KMS-11 (cell line): ENCODE measurements at regions not wholly inside any gene's neighbourhood (a gene's known extent, or its start where the extent isn't known, plus 50 kb on each side); places are given as distances from the start of the nearest gene placed in this dataset.
"Not testable (repeated sequence)": the region's sequence is repeated elsewhere in the genome, so short reads cannot be mapped to it uniquely, and the experiment has no call there.

Experiments used
- H2AFZ ChIP-seq: fragments of 200-600 bp; sonication (generic); 2 replicates; pipeline ENCODE4 v1.6.1; 2016; ENCODE audit warnings: antibody characterized with exemption, mixed run types, low read depth
- H3K27ac ChIP-seq: fragments of 200-600 bp; sonication (generic); 2 replicates; pipeline ENCODE4 v1.6.1; 2016; ENCODE audit warnings: mild to moderate bottlenecking, mixed run types
- H3K27me3 ChIP-seq: fragments of 200-600 bp; sonication (generic); 2 replicates; pipeline ENCODE4 v1.6.1; 2017; ENCODE audit warnings: mild to moderate bottlenecking, low read depth, mixed run types, moderate library complexity; ENCODE audit not compliant: insufficient read depth
- H3K36me3 ChIP-seq: fragments of 200-600 bp; sonication (generic); 2 replicates; pipeline ENCODE4 v1.6.1; 2017; ENCODE audit warnings: mild to moderate bottlenecking, mixed run types; ENCODE audit not compliant: insufficient read depth
- H3K4me1 ChIP-seq: fragments of 200-600 bp; sonication (generic); 2 replicates; pipeline ENCODE4 v1.6.1; 2016; ENCODE audit warnings: mild to moderate bottlenecking, low read depth, mixed run types; ENCODE audit not compliant: poor library complexity, severe bottlenecking
- H3K4me2 ChIP-seq: fragments of 200-600 bp; sonication (generic); 2 replicates; pipeline ENCODE4 v1.7.0; 2016; ENCODE audit warnings: mild to moderate bottlenecking, mixed run types
- H3K4me3 ChIP-seq: fragments of 200-600 bp; sonication (generic); IDR thresholded peaks from 2 replicates; pipeline ENCODE4 v1.6.1; 2017; ENCODE audit warnings: low read depth, low read length, mixed read lengths; ENCODE audit not compliant: insufficient read depth
- H3K79me2 ChIP-seq: fragments of 200-600 bp; sonication (generic); 2 replicates; pipeline ENCODE4 v1.6.1; 2016; ENCODE audit warnings: low read depth, mixed run types; ENCODE audit not compliant: insufficient read depth
- H3K9ac ChIP-seq: fragments of 200-600 bp; sonication (generic); 2 replicates; pipeline ENCODE4 v1.6.1; 2016; ENCODE audit warnings: mild to moderate bottlenecking, mixed run types
- H4K20me1 ChIP-seq: fragments of 200-600 bp; sonication (generic); 2 replicates; pipeline ENCODE4 v1.6.1; 2016; ENCODE audit warnings: mild to moderate bottlenecking, mixed run types; ENCODE audit not compliant: insufficient read depth
- CTCF ChIP-seq: fragments of 200-600 bp; sonication (generic); conservative IDR thresholded peaks from 2 replicates; pipeline ENCODE4 v1.6.1; 2017; ENCODE audit warnings: low read depth, mild to moderate bottlenecking, antibody characterized with exemption, low read length, moderate library complexity, mixed read lengths

DNA sequence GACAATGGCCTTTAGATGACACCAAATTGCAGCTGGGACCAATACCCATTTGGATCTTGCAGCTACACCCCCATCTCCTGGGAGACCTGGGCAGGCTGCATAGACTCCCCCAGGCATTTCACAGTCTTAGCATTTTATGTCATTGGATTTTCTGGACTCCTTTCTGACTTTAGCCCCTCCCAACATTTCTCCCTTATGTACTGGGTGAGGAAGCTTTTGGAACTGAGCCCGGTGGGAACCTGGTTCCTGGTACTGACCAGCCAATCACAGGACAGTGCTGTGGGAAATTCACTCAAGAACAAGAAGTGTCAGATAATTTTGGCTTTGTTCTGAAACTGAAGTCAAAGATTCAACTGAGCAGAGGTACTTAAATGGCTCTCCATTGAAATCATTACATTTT, 177.7 kb downstream of the ACTR3B start:
- no peak for TF ChIP-seq CTCF
- no peak overlapping the region for H3K4me2 ChIP-seq
- H4K20me1 ChIP-seq: no peaks in the 10 kb centered on the region
- H3K36me3 ChIP-seq: no peaks in the 10 kb centered on the region
- H2AFZ ChIP-seq: no peak overlapping the region
- H3K27ac ChIP-seq: no peak overlapping the region
- H3K79me2 ChIP-seq: no peaks in the 10 kb centered on the region
- no peak overlapping the region for H3K4me3 ChIP-seq
- no peaks in the 10 kb centered on the region for H3K27me3 ChIP-seq
- no peak overlapping the region for H3K9ac ChIP-seq
- H3K4me1 ChIP-seq: no peaks in the 10 kb centered on the region

GRCh38 chr7:152946616-152947015, 187.1 kb downstream of the ACTR3B start:
- not testable (repeated sequence) for H2AFZ ChIP-seq, H3K36me3 ChIP-seq, H3K27ac ChIP-seq, H3K4me2 ChIP-seq, H4K20me1 ChIP-seq, H3K4me1 ChIP-seq, H3K9ac ChIP-seq, H3K4me3 ChIP-seq, H3K79me2 ChIP-seq, H3K27me3 ChIP-seq

- H4K20me1 ChIP-seq: no peaks in the 10 kb centered on the region
- H3K4me3 ChIP-seq: no peak overlapping the region
- H2AFZ ChIP-seq: no peak overlapping the region
- no peaks in the 10 kb centered on the region for H3K36me3 ChIP-seq
- H3K4me2 ChIP-seq: no peak overlapping the region
- no peaks in the 10 kb centered on the region for H3K27me3 ChIP-seq
- H3K4me1 ChIP-seq: no peaks in the 10 kb centered on the region
- no peak overlapping the region for H3K27ac ChIP-seq
- H3K9ac ChIP-seq: no peak overlapping the region
- TF ChIP-seq CTCF: no peak
- H3K79me2 ChIP-seq: no peaks in the 10 kb centered on the region
Observed at GRCh38 chr7:152947686-152948085, 188.1 kb downstream of the ACTR3B start.

- no peak overlapping the region for H3K4me2 ChIP-seq
- H3K36me3 ChIP-seq: no peaks in the 10 kb centered on the region
- no peaks in the 10 kb centered on the region for H3K27me3 ChIP-seq
- no peak for TF ChIP-seq CTCF
- H3K27ac ChIP-seq: no peak overlapping the region
- no peaks in the 10 kb centered on the region for H3K79me2 ChIP-seq
- H3K4me3 ChIP-seq: no peak overlapping the region
- no peak overlapping the region for H2AFZ ChIP-seq
- no peaks in the 10 kb centered on the region for H4K20me1 ChIP-seq
- H3K9ac ChIP-seq: no peak overlapping the region
- no peaks in the 10 kb centered on the region for H3K4me1 ChIP-seq
Observed at GRCh38 chr7:152949253-152949652, 189.7 kb downstream of the ACTR3B start.

DNA sequence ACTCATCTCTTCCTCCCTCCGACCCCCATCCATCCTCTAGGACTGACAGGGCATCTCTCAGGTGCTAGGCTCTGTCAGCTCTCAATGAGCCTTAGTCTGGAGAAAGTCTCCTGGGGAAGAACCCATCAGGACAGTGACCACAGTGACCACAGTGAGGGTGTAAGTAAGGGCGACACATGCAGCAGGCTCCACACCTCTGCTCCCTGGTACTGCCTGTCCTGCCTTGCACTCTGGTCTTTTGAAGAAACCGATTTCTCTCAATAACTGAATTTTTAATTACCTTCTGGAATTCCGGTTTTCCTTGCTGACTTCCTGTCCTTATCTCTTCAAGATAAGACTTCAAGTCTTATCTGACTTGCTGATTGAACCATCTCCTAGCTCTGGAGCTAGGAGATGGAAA, 190.2 kb downstream of the ACTR3B start:
- Histone ChIP-seq H2AFZ (no peak overlapping the region), H4K20me1 (no peaks in the 10 kb centered on the region), H3K27me3 (no peaks in the 10 kb centered on the region), H3K4me2 (no peak overlapping the region), H3K4me3 (no peak overlapping the region), H3K4me1 (no peaks in the 10 kb centered on the region), H3K27ac (no peak overlapping the region), H3K36me3 (no peaks in the 10 kb centered on the region), H3K79me2 (no peaks in the 10 kb centered on the region), H3K9ac (no peak overlapping the region)
- TF ChIP-seq CTCF: no peak
